OCI-LY7 (cell line): ENCODE measurements at regions not wholly inside any gene's neighbourhood (a gene's known extent, or its start where the extent isn't known, plus 50 kb on each side); places are given as distances from the start of the nearest gene placed in this dataset.

Source experiments
- BruUV-seq: library from RNA; stranded (reverse); fragments of 400-500 nt; replicated peaks from 2 replicates; lab custom pipeline; 2021; lab: Mats Ljungman, UMichigan
- CTCF ChIA-PET: fragments of 300-600 bp; sonication (Branson Sonifier 250); formaldehyde crosslinking; loops from one replicate; lab custom pipeline; 2022; ENCODE audit warnings: antibody characterized with exemption; ENCODE audit not compliant: unreplicated experiment; lab: Charles Lee
- POLR2A ChIA-PET: fragments of 300-600 bp; sonication (Branson Sonifier 250); formaldehyde crosslinking; loops from one replicate; lab custom pipeline; 2022; ENCODE audit warnings: antibody characterized with exemption; lab: Charles Lee
- DNase-seq: peaks from one replicate; pipeline ENCODE4 v3.0.0-alpha.2; 2015; ENCODE audit warnings: low spot score
- H2AFZ ChIP-seq: fragments of 200-600 bp; sonication (generic), shearing (Covaris generic); 2 replicates; pipeline ENCODE4 v1.6.1; 2014; ENCODE audit warnings: mild to moderate bottlenecking, antibody characterized with exemption, low read length, moderate library complexity
- H3K27ac ChIP-seq: fragments of 200-600 bp; sonication (generic); 2 replicates; pipeline ENCODE4 v1.5.1; 2014; ENCODE audit warnings: mixed run types, low read depth, mild to moderate bottlenecking, moderate library complexity, low read length, inconsistent platforms; ENCODE audit not compliant: poor library complexity, severe bottlenecking
- H3K36me3 ChIP-seq: fragments of 200-600 bp; sonication (generic); 2 replicates; pipeline ENCODE4 v1.6.1; 2014; ENCODE audit warnings: mild to moderate bottlenecking, antibody characterized with exemption, low read length, moderate library complexity, mixed read lengths; ENCODE audit not compliant: insufficient read depth
- H3K4me1 ChIP-seq: fragments of 200-600 bp; sonication (generic); 2 replicates; pipeline ENCODE4 v1.5.1; 2014; ENCODE audit warnings: mild to moderate bottlenecking, low read length; ENCODE audit not compliant: insufficient read depth, poor library complexity, severe bottlenecking
- H3K4me2 ChIP-seq: fragments of 200-600 bp; sonication (generic); 2 replicates; pipeline ENCODE4 v1.6.1; 2014; ENCODE audit warnings: mild to moderate bottlenecking, low read length
- H3K4me3 ChIP-seq: fragments of 200-600 bp; sonication (generic); 2 replicates; pipeline ENCODE4 v1.5.1; 2014; ENCODE audit warnings: mild to moderate bottlenecking, low read depth, low read length; ENCODE audit not compliant: poor library complexity, severe bottlenecking
- H3K79me2 ChIP-seq: fragments of 200-600 bp; sonication (generic); 2 replicates; pipeline ENCODE4 v1.6.1; 2016; ENCODE audit warnings: low read depth, mild to moderate bottlenecking, low read length, moderate library complexity, mixed read lengths; ENCODE audit not compliant: insufficient read depth
- H3K9me2 ChIP-seq: fragments of 200-600 bp; sonication (generic); 2 replicates; pipeline ENCODE4 v1.6.1; 2016; ENCODE audit warnings: mild to moderate bottlenecking, low read length, mixed read lengths; ENCODE audit not compliant: insufficient read depth
- H3K9me3 ChIP-seq: fragments of 200-600 bp; sonication (generic); 2 replicates; pipeline ENCODE4 v1.6.1; 2014; ENCODE audit warnings: mild to moderate bottlenecking, mixed run types, low read length, mixed read lengths
- H4K20me1 ChIP-seq: fragments of 200-600 bp; sonication (generic); 2 replicates; pipeline ENCODE4 v1.6.1; 2014; ENCODE audit warnings: mild to moderate bottlenecking, antibody characterized with exemption, low read length, moderate library complexity, mixed read lengths; ENCODE audit not compliant: insufficient read depth
- EZH2phosphoT487 ChIP-seq: fragments of 200-600 bp; sonication (generic); IDR thresholded peaks from 2 replicates; pipeline ENCODE4 v1.6.1; 2018; ENCODE audit warnings: low read depth, borderline replicate concordance, mild to moderate bottlenecking, mixed run types, antibody characterized with exemption, low read length, moderate library complexity, mixed read lengths
- intact Hi-C: fragments of 100-400 bp; cut with micrococcal nuclease; formaldehyde crosslinking; loops from one replicate; pipeline ENCODE4 v1.10.0; 2022; ENCODE audit not compliant: unreplicated experiment
- TF ChIP-seq, protein P1 (sequence below): fragments of 200-600 bp; sonication (generic); conservative IDR thresholded peaks from 2 replicates; pipeline ENCODE4 v1.5.1; 2014; ENCODE audit warnings: mild to moderate bottlenecking, antibody characterized with exemption, low read length, moderate library complexity, mixed read lengths

DNA sequence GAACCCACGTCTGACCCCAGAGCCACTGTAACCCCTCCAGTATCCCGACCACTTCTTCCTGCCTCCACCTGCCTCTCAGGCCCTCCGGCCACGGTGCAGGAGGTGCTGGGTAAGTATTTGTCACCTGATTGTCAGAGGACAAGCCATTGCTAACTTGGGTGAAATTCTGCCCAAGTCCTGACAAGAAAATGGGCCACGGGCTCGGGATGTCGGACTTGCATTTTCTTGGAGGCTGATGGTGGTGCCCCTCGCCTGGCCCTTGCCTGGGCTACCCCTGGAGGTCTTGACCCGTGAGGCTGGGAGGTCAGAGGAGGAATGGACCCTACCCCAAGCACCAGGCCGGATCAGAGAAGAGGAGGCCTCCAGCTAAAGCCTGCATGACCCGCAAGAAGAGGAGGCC is 149.7 kb upstream of the COL5A1 start:
- intact Hi-C loops, result no loop called here
- no peak overlapping the region for H3K4me2 ChIP-seq
- no TSS peak for BruUV-seq
- ChIA-PET CTCF (no interaction called here), POLR2A (no interaction called here)
- no peaks in the 10 kb centered on the region for H4K20me1 ChIP-seq
- no peaks in the 10 kb centered on the region for H3K9me3 ChIP-seq
- no peaks in the 10 kb centered on the region for H3K79me2 ChIP-seq
- TF ChIP-seq, protein P1, sequence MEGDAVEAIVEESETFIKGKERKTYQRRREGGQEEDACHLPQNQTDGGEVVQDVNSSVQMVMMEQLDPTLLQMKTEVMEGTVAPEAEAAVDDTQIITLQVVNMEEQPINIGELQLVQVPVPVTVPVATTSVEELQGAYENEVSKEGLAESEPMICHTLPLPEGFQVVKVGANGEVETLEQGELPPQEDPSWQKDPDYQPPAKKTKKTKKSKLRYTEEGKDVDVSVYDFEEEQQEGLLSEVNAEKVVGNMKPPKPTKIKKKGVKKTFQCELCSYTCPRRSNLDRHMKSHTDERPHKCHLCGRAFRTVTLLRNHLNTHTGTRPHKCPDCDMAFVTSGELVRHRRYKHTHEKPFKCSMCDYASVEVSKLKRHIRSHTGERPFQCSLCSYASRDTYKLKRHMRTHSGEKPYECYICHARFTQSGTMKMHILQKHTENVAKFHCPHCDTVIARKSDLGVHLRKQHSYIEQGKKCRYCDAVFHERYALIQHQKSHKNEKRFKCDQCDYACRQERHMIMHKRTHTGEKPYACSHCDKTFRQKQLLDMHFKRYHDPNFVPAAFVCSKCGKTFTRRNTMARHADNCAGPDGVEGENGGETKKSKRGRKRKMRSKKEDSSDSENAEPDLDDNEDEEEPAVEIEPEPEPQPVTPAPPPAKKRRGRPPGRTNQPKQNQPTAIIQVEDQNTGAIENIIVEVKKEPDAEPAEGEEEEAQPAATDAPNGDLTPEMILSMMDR, result no peak
- no peak for TF ChIP-seq EZH2phosphoT487
- no peak for DNase-seq
- no peak overlapping the region for H2AFZ ChIP-seq
- H3K36me3 ChIP-seq, result no peaks in the 10 kb centered on the region
- no peaks in the 10 kb centered on the region for H3K4me1 ChIP-seq
- H3K4me3 ChIP-seq, result no peak overlapping the region
- H3K9me2 ChIP-seq, result no peaks in the 10 kb centered on the region
- H3K27ac ChIP-seq, result no peak overlapping the region

DNA sequence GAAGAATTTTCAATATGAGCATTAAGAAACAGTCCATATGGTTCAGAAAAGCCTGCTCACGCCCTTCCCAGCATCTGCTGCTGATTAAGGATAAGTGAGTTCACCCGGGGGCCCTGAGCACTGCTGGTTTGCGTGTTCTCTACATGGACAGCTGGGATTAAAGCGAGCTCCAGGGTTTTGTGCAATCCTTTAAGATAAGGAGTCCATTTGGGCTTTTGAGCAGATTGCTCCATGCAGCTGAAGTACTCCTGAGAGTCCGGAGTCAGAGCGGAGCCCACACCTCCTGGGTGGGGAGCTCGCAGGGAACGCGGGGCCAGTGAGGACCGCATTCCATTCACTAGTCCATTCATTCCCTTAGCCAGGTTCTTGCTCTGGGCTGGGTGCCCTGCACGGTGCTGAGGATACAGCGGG is 149.3 kb upstream of the COL5A1 start:
- DNase-seq, result no peak
- Histone ChIP-seq H3K27ac (no peak overlapping the region), H2AFZ (no peak overlapping the region), H3K9me3 (no peaks in the 10 kb centered on the region), H3K4me1 (no peaks in the 10 kb centered on the region), H3K79me2 (no peaks in the 10 kb centered on the region), H3K4me3 (no peak overlapping the region), H3K9me2 (no peaks in the 10 kb centered on the region), H4K20me1 (no peaks in the 10 kb centered on the region), H3K4me2 (no peak overlapping the region), H3K36me3 (no peaks in the 10 kb centered on the region)
- POLR2A ChIA-PET, result no interaction called here
- CTCF ChIA-PET, result no interaction called here
- intact Hi-C loops, result no loop called here
- TF ChIP-seq, protein P1, result no peak
- no peak for TF ChIP-seq EZH2phosphoT487
- no TSS peak for BruUV-seq

DNA sequence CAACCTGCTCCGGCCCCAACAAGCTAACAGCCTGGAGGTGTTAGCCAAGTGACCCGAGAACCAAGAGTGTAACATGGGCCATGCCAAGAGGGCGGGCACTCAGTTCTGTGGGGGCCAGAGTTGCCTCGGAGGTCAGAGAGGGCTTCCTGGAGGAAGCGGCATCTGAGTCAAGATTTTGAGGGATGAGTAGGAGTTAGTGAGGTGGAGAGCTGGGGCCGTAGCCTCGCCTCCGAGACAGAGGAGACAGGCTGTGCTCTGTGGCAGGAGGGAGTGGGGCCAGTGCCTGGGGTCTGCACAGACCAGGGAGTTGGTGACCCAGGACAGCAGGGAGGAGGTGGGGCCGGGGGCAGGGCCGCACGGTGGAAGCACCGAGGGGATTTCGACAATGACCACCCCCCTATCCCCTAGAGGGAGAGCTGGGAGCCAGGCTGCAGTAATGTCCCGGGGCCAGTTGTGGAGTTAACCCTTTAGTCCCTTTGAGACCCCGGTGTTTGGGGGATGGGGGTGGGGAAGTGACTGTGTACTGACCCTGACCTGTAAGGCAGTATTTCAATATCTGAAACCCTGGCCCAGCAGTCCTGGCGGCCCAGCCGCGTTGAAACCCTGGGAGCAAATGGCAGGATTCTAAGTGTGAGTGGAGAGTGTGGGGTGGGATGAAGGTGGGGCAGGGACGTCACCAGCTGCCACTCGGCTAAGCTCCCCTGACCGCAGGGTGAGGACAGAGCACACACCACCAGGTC is 148.7 kb upstream of the COL5A1 start:
- Histone ChIP-seq H3K79me2 (no peaks in the 10 kb centered on the region), H3K4me1 (no peaks in the 10 kb centered on the region), H2AFZ (no peak overlapping the region), H3K4me3 (no peak overlapping the region), H4K20me1 (no peaks in the 10 kb centered on the region), H3K4me2 (no peak overlapping the region), H3K36me3 (no peaks in the 10 kb centered on the region), H3K27ac (no peak overlapping the region), H3K9me3 (no peaks in the 10 kb centered on the region), H3K9me2 (no peaks in the 10 kb centered on the region)
- TF ChIP-seq, protein P1, result no peak
- no peak for TF ChIP-seq EZH2phosphoT487
- POLR2A ChIA-PET, result no interaction called here
- intact Hi-C loops, result no loop called here
- CTCF ChIA-PET, result no interaction called here
- no peak for DNase-seq
- no TSS peak for BruUV-seq
